Right renal pelvis (tissue), 4 donors: ENCODE measurements at regions not wholly inside any gene's neighbourhood (a gene's known extent, or its start where the extent isn't known, plus 50 kb on each side); places are given as distances from the start of the nearest gene placed in this dataset.
"Not testable (repeated sequence)": the region's sequence is repeated elsewhere in the genome, so short reads cannot be mapped to it uniquely, and the experiment has no call there.

Source experiments
- DNase-seq, 4 donors: peaks; one replicate each; pipeline ENCODE4 v3.0.0-alpha.2; 2013; ENCODE audit warnings: low read depth in 4 of 4, low spot score in 3 of 4, missing footprints in 1 of 4

DNA sequence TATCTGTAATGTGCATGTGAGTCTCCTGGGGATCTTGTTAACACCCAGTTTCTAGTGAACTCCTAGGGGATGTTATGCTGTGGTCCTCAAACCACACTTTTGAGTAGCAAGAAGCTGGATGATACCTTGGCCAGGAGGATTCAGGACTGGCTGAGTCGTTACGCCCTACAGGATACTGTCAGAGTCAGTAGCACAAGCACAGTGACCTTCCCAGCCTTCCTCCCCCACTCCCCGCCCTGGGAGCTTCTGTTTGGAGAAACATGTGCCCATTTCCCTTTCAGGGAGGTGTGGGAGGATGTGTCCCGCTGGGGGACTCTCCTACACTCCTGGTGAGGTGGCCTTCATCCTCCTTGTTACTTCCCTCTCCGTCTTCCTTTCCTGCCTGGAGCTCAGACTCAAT, 76.4 kb upstream of the TRPM1 start:
- DNase-seq, result no peak

GRCh38 chr15:31178705-31179104, 77.2 kb upstream of the TRPM1 start:
- DNase-seq, result no peak

DNA sequence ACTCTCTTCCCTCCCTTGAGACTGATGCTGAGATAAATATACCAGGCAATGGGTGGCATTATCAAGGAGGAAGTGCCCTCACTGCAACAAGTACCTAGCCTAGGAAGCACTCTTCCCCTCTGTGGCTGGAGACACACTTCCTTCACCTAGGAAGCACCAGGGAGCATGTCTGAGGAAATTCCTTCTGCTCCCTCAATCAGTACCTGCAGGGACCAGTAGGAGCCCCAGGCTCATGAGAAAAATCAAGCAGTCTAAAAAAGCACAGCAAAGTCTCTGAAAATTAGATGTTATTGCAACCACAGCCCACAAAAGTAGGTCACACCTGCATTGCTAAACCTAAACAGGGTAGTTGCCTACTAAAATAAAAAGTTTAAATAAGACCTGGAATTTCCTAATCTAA, 78.2 kb upstream of the TRPM1 start:
- no peak for DNase-seq

DNA sequence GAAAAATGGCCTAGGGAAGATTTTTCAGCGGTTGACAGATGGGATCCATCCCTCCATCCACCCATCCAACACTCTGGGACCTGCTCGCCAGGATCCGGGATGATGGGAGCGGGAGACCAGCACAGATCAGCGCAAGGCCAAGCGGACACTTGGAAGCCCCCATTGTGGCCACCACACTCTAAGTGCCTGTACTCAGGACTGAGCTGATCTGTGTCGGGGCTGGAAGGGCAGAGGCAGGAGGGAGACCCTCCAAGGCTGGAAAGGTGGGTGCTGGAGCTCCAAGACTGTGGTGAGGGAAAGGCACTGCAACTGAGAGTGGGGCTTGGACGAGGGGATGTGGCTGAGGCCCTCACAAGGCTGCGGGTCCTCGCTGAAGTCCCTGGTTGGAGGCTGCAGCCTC, 91.8 kb upstream of the TRPM1 start:
- no peak for DNase-seq

DNA sequence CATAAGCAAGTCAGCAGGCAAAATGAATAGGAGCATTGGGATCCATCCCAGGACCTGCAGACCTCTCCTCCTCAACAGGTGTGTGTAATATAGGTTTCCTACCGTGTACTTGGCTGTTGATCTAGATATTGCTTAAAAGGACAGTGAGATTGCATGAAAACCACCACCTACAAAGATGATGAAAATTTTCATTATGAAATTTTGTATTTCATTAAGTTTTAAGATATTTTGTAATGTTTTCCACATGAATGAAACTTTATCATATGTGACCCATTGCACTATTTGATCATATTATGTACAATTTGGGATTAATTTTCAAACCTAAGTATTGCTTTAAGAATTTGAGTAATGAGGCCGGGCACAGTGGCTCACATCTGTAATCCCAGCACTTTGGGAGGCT, 94.3 kb upstream of the TRPM1 start:
- DNase-seq, result no peak

DNA sequence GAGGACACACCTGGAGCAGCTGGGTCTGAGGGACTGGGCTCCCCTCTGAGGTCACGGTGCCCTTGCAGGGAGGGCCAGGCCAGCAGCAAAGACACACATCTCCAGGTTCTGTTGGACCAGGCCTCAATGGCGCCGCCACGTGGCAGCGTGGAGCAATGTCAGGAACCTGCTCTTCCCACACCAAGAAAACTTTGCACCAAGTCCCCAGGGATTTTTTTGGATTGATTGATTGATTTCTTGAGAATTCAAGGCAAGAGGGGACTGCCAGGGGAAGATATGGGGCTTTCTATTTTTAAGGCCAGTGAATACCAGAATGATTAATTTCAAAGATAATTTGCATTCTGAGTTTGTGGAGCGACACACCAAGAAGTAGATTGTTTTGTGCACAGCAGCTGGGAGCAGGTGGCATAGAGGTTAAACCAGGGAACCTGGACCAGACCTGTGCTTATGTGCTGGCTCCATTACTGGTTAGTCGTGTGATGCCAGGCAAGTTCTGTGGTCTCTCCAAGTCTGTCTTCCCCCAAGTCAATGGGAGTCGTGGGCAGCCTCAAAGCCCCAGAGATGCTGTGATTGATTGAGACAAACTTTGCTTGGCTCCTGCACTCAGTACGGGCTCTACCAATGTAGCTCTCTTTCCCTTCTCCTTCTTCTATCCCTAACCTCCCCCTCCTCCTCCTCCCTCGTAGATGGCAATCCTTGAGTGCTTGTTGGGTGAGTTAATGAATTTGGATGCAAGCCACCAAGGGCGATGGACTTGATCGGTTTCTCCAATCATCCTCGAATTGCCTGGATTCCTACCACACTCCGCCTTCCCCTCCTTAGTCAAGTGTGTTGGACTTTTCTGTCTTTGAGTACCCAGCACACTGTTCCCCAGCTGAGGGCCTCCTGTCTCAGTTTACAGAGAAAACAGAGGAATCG, 96.2 kb upstream of the TRPM1 start:
- DNase-seq, result no peak

DNA sequence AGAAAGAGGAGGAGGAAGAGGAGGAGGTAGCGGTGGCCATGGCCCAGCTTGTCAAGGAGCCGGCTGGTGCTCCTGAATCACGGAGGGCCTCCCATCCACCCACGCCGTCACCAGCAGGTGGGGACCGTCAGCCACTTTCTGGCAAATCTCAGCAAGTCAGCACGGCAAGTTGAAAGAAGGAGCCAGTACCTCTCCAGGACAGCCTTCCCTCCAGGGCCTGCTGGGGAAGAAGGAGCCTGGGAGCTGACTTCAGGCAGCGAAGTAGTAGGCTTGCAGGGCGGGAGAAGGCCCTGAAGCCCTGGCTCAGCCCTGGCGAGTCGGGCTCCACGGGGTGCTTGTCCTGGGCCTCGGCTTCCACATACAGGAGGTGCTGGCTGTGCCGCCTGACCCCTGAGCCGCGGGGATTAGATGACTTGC, 99.2 kb upstream of the TRPM1 start:
- peak in 3 of 4 donors; percentile 52 to 67 (median 60) for DNase-seq

DNA sequence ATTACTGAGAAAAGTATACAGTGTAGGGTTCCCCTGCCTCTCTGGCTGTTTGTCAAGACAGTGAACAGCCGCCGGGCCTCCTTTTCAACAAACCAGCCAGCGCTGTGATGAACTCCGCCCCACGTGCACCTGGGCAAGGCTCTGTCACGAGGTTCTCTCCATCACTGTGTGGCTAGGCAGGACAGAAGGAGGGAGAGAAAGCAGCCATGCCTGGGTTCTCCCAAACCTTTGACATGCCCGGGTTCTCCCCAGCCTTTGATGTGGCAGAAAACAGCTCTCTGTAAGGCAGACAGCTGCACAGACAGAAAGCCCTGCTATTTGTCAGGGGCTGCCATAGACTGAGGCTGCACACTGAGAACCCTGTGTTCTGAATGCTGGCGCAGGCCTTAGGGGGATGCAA, 101.4 kb upstream of the TRPM1 start:
- DNase-seq, result no peak

DNA sequence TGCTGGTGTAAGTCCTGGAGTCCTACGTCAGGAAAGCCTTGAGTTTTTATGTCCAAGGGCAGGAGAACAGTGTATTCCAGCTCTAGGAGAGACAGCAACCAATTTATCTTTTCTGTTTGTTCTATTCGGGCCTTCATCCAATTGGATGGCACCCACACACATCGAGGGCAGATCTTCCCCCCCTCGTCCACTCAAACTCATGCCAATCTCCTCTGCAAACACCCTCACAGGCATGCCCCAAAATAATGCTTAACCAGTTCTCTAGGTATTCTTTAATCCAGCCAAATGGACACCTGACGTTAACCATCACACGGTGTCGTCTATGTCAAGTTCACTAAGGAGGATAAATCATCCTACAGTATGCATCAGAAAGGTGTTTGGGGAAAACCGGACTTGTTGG, 102.5 kb upstream of the TRPM1 start:
- DNase-seq, result no peak

DNA sequence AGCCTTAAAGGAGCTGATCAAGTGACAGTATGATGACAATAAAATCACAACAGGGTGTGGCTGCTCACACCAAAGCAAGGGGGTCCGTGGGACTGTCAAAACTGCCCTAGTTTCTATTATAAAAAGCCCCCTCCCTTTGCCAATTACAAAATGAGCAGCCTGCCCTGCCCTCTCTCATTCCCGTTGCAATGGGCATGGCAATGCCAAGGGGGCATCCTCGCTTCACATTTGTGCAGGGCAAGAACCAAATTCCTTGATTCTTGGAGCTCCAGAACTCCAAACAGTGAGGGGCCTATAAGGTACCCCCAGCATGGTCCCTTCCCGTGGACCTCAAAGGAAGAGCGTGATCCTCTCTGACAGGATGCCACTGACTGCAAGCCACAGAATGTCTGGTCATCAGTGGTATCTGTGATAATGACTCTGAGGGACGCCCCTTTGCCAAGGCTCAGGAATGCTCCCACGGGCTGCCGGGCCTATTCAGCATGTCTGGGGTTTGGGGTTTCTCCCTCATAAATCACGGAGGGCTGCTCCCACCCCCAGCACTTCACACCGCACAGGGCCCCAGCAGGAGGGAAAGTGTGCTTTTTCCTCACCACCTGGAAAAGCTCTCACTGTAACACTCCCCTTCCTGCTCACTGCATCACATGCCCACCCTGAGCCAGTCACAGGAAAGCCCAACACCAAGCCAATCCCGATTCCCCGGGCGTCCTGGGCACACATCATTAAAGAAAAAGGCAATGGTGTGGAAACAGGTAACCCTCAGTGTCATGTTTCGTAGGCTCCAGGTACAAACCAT, 105.1 kb upstream of the TRPM1 start:
- DNase-seq, result no peak

DNA sequence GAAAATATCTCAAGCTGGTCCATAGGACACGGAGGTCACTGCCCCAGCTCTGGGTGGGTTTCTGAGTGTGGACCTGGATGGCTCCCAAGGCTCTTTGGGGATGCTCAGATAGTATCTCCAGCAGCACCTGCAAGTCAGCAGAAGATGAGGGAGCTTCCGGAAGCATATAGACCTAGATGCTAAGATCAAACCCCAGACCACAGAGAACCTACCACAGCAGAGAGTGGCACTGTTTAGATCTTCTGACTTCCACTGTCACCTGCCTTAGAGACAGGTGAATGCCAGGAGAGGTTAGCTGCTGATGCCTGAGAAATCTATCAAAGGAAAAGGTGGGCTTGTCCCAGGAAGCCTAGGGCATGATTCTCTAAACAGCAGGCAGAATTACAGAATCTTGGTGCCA, 105.7 kb upstream of the TRPM1 start:
- DNase-seq, result no peak

GRCh38 chr15:31207861-31208260, 106.3 kb upstream of the TRPM1 start:
- DNase-seq, result not testable (repeated sequence)

DNA sequence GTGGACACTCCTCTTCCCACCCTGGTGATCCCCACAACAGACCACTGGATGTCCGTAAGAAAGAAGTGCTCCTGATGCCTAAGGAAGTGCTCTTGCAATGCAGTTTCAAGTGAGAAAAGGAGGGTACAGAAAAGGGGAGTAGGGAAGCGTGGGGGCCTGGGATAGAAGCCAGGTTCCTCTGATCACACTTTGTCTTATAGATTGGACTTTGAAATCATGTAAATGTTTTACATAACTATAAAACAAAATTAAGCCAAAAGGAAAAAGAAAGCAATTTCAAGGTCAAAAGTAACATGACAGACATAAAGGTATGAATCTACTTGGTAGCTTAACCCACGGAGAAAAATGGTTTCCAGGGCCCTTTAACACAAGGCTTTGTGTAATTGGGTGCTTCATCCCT, 107.3 kb upstream of the TRPM1 start:
- DNase-seq, result no peak

DNA sequence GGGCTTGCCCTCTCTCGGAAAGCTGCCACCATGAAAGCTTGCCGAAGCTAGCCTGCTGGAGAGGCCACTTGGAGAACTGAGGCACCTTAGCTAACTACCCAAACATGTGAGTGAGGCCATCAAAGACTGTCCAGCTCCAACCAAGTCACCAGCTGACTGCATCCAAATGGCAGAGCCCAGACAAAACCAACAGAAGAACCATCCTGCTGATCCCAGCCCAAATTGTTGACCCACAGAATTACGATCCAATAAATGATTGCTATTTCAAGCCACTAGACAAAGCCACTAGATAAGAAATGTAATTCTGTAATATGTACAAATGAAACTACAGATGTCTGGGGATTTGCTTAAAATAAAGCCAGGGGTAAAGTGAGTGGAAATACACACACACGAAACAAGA, 109.8 kb upstream of the TRPM1 start:
- no peak for DNase-seq

DNA sequence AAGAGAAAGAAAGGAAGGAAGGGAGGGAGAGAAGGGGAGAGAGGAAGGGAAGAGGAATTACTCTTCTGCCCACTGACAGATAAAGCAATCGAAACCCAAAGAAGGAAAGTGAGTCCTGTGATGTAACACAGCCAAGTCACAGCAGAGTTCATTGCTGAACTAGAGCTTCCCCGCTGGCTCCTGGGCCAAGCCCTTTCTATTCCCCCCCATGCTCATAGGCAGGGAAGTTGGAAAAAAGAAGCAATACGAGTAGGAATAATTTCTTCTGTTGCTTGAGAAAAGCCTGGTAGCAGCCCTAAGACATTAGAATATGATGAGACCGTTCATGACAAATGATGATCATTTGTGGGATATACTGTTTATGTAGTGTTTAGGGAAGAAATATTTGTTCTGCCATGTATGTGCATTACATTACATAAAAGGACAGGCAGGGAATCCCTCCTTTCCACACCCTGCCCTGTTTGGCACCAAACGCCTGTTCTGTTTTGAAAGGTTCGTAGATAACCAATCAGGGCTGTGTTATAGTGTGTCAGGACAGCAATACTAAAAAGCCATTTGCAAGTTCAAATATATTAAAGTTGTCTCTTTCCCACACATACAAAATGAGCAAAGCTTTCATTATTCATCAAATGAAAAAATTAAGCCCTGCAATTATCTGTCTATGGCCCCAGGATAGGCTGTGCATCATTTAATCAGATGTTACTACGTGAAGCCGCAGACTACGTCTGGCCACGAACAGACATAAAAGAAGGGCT, 111.0 kb upstream of the TRPM1 start:
- DNase-seq, result no peak

DNA sequence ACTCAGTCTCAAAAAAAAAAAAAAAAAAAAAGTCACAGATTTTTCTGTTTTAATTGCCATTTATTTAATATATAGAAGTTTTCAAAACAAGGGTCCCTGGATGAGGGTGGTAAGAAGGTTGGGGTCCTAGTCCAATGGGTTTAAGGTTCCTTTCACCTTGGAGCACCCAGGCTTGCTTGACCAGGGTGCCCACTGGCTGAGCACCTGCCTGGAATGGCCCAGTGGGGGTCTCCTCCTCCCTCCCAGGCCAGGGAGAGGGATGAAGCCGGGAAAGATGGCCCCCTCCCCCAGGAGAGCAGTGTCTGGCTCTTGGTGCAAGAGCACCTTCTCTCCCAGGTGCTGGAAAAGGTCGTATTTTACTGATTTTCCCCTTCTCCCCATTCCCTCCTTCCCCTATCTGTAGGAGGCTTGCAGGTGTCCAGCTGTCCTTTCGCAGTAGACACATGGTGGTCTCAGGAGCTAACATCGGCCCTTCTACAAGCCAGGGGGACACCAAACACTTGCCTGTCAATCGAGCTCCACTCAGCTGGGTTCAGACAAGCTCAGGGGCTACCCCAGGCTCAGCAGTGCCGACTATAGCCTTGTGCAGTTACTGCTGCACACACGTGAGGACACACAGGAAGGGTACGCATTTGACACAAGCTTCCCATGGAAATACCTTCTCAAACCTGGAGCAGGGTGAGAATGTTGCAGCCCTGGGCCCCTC, 112.3 kb upstream of the KLF13 start:
- no peak for DNase-seq

DNA sequence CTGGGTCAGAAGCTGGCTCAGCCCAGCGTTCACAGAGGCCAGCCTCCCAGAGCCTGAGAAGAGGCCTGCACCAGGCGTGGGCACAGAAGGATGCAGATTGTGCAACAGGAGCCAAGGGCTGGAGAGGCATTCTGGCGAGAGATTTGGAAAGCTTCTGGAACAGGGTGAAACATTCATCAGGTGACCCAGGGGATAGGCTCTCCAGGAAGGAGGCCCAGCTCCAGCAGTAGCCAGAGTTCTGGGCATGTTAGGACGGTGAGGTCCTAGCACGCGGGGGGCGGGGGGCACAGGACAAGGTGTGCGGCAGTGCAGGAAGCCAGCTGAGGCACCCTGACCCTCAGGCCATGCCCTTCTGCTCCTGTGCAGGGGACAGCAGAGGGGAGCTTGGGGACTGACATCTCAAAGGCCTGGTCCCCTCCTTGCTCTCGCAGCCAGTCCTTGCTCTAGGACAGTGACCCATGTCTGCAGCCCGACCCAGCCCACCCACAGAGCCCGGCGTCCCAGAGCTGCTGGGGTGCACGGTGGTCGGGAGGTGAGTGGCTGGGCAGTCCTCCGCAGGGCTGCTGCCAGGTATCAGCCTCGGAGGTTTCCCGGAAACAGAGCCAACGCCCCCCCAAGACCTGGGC, 111.7 kb upstream of the KLF13 start:
- DNase-seq, result no peak

DNA sequence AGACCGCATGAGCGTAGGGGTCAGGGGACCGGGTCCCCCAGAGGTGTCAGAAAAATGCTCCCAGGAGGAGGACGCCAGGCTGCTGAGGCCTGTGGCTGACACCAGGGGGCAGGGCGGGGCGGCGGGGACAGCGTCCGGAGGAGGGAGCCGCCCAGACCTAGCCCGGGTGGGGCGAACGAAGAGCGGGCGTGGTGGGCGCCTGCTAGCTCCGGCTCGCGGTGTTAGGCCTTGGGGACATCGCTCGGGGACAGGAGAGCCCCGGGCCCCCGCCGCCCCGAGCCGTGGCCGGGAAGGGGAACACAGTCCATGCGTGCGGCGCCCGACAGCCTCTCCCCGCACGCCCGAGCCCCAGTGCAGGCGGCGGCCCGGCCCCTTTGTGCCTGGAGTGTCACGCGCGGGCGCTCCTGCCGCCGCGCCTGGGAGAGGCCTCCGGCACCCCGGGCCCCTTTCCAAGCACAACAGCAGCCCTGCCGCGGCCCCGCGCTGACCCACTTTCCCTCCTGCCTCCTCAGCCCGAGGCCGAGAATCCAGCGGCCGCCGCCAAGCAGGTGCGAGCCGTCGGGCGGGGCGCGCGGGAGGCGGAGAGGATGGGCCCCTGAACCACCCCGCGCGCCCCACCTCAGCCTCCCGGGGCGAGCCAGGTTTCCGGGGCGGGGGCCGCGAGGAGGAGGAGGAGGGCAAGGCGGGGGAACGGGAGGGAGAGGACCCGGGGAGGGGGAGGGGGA, 111.0 kb upstream of the KLF13 start:
- peak in 1 of 4 donors; percentile 41 for DNase-seq

DNA sequence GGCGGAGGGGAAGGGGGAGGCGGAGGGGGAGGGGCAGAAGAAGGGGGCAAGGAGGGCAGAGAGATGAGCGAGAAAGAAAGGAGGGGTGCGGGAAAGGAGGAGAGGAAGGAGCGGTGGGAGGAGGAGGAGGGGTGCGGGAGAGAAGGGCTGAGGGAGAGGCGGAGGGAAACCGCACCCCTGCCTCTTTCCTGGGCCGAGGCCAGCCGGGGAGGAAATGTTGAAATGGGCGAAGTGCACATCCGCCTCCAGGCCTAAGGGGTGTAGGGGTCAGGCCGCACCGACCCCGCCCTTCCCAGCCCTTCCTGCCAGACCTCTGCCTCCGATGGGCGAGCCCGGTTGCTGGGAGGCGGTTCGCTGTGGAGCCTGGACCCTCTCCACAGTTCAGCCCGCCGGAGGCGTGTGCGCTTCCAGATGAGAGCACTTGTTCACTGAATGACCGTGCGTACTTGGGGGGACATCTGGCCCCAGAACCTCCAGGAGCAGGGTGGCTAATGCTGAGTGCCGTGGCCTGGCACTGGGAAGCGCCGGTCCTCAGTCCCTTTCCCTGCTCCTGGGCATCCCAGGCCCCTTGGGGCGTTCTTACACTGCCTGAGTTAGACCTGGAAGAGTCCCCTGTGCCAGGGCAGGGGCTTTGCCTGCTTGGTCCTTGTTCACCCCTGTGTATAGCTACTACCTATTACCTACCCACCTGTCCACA, 110.3 kb upstream of the KLF13 start:
- peak in 1 of 4 donors; percentile 47 for DNase-seq
